WTC11 (cell line): ENCODE measurements at regions not wholly inside any gene's neighbourhood (a gene's known extent, or its start where the extent isn't known, plus 50 kb on each side); places are given as distances from the start of the nearest gene placed in this dataset.

ENCODE experiments used
- ATAC-seq: fragments of 200-7000 bp; cut with Tn5 transposase; 2 replicates; pipeline ENCODE4 v1.10.0; 2021; ENCODE audit warnings: mild to moderate bottlenecking, moderate library complexity
- CTCF ChIA-PET: fragments of 300-600 bp; sonication (Branson Sonifier 250); formaldehyde crosslinking; loops from one replicate; lab custom pipeline; 2021; ENCODE audit warnings: antibody characterized with exemption; lab: Charles Lee
- POLR2A ChIA-PET: fragments of 350-600 bp; sonication (Branson Sonifier 250); formaldehyde crosslinking; loops from one replicate; lab custom pipeline; 2021; ENCODE audit warnings: antibody characterized with exemption; lab: Charles Lee
- DNase-seq: peaks from one replicate; pipeline ENCODE4 v3.0.0; 2021; ENCODE audit warnings: low spot score
- H3K27ac Mint-ChIP-seq: 2 replicates; pipeline ENCODE4 v1.8.0; 2021; ENCODE audit warnings: mixed read lengths
- H3K27me3 Mint-ChIP-seq: 2 replicates; pipeline ENCODE4 v1.8.0; 2021; ENCODE audit warnings: low read depth, mild to moderate bottlenecking, moderate library complexity, mixed read lengths
- H3K36me3 Mint-ChIP-seq: 2 replicates; pipeline ENCODE4 v1.8.0; 2021; ENCODE audit warnings: mixed read lengths
- H3K4me1 Mint-ChIP-seq: 2 replicates; pipeline ENCODE4 v1.8.0; 2022; ENCODE audit warnings: mixed read lengths
- H3K4me3 Mint-ChIP-seq: 2 replicates; pipeline ENCODE4 v1.8.0; 2021; ENCODE audit warnings: mild to moderate bottlenecking, moderate library complexity, mixed read lengths
- H3K9me3 Mint-ChIP-seq: 2 replicates; pipeline ENCODE4 v1.8.0; 2021; ENCODE audit warnings: mixed read lengths
- AR ChIP-seq: fragments of 250-450 bp; sonication (Bioruptor Pico); IDR thresholded peaks from 2 replicates; pipeline ENCODE4 v1.9.0; 2021; ENCODE audit warnings: mild to moderate bottlenecking
- ATF2 ChIP-seq: sonication (generic); formaldehyde crosslinking; IDR thresholded peaks from 2 replicates; pipeline ENCODE4 v1.8.1; 2022; ENCODE audit warnings: low read depth, missing genetic modification reagents, borderline replicate concordance
- E2F5 ChIP-seq: sonication (generic); formaldehyde crosslinking; IDR thresholded peaks from 2 replicates; pipeline ENCODE4 v1.8.1; 2022; ENCODE audit warnings: mild to moderate bottlenecking, moderate library complexity, missing genetic modification reagents
- ELF4 ChIP-seq: sonication (generic); formaldehyde crosslinking; IDR thresholded peaks from 2 replicates; pipeline ENCODE4 v1.8.1; 2022; ENCODE audit warnings: low read depth, mild to moderate bottlenecking, moderate library complexity, missing genetic modification reagents
- EMX1 ChIP-seq: fragments of 250-450 bp; sonication (Bioruptor Pico); IDR thresholded peaks from 2 replicates; pipeline ENCODE4 v1.8.0; 2021; ENCODE audit warnings: mild to moderate bottlenecking
- ERG ChIP-seq: fragments of 250-450 bp; sonication (Bioruptor Pico); IDR thresholded peaks from 2 replicates; pipeline ENCODE4 v1.8.0; 2021; ENCODE audit warnings: mild to moderate bottlenecking
- FOXP1 ChIP-seq: sonication (generic); formaldehyde crosslinking; IDR thresholded peaks from 2 replicates; pipeline ENCODE4 v1.8.0; 2022; ENCODE audit warnings: missing genetic modification reagents, mild to moderate bottlenecking, moderate library complexity, borderline replicate concordance
- JUN ChIP-seq: sonication (generic); formaldehyde crosslinking; IDR thresholded peaks from 2 replicates; pipeline ENCODE4 v1.8.0; 2023; ENCODE audit warnings: mild to moderate bottlenecking, missing genetic modification reagents
- MXD4 ChIP-seq: fragments of 250-450 bp; sonication (Bioruptor Pico); IDR thresholded peaks from 2 replicates; pipeline ENCODE4 v1.8.0; 2021; ENCODE audit warnings: mild to moderate bottlenecking, moderate library complexity, borderline replicate concordance
- NR3C1 ChIP-seq: sonication (generic); formaldehyde crosslinking; conservative IDR thresholded peaks from 2 replicates; pipeline ENCODE4 v1.8.1; 2023; ENCODE audit warnings: low read depth, mild to moderate bottlenecking, missing genetic modification reagents
- RELA ChIP-seq: sonication (generic); formaldehyde crosslinking; IDR thresholded peaks from 2 replicates; pipeline ENCODE4 v1.8.1; 2022; ENCODE audit warnings: missing genetic modification reagents, mild to moderate bottlenecking, borderline replicate concordance
- TEAD4 ChIP-seq: sonication (generic); formaldehyde crosslinking; IDR thresholded peaks from 2 replicates; pipeline ENCODE4 v1.8.0; 2022; ENCODE audit warnings: mild to moderate bottlenecking, missing genetic modification reagents
- USF2 ChIP-seq: sonication (generic); formaldehyde crosslinking; IDR thresholded peaks from 2 replicates; pipeline ENCODE4 v1.8.1; 2023; ENCODE audit warnings: mild to moderate bottlenecking, missing genetic modification reagents, moderate library complexity
- ZBTB21 ChIP-seq: sonication (generic); formaldehyde crosslinking; IDR thresholded peaks from 2 replicates; pipeline ENCODE4 v1.8.1; 2023; ENCODE audit warnings: mild to moderate bottlenecking, missing genetic modification reagents, borderline replicate concordance
- ZNF121 ChIP-seq: sonication (generic); formaldehyde crosslinking; IDR thresholded peaks from 2 replicates; pipeline ENCODE4 v1.8.0; 2023; ENCODE audit warnings: missing genetic modification reagents
- ZNF423 ChIP-seq: fragments of 250-450 bp; sonication (Bioruptor Pico); IDR thresholded peaks from 2 replicates; pipeline ENCODE4 v2.1.2; 2022; ENCODE audit warnings: mild to moderate bottlenecking, moderate library complexity
- TF ChIP-seq, protein P1 (sequence below): sonication (generic); formaldehyde crosslinking; IDR thresholded peaks from 2 replicates; pipeline ENCODE4 v1.8.1; 2023; ENCODE audit warnings: mild to moderate bottlenecking, missing genetic modification reagents
- TF ChIP-seq, protein P2 (sequence below): sonication (generic); formaldehyde crosslinking; IDR thresholded peaks from 2 replicates; pipeline ENCODE4 v1.8.0; 2023; ENCODE audit warnings: missing genetic modification reagents

DNA sequence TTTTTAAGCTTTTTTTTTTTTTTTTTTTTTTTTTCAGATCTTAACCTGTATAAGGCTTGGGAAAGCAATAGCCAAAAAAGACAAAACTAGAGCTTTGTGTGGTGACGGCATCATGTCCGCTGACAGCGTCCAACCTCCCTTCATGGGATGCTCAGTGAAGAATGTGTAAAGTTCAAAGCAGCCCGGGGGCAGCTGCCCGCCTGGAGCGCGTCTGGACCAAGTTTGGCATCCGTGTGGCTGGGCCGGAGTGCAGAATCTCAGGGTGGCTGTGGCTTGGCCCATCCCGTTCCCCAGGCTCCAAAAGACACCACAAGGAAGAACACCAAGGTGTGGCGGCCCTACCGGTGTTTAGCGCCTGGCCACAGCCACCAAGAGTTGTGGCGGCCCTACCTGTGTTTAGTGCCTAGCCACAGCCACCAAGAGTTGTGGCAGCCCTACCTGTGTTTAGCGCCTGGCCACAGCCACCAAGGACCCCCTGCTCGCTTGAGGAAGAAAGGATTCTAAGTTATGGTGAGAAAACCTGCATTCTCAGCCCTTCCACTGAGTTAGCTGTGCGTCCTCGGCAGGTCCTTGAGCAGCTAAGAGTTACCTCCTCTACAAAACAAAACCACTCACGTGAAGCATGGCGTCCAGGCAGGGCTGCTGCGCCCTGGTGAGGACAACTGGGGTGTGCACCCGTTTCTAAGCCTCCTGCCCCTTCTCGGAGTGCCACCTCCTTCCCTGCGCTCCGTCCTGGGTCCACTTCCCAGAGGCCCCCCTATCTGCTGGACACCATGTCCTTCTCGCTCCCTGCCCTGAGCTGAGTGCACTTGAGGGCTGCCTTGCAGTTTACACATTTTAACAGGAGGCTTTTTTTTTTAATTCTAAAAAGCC, 103.6 kb upstream of the SALL3 start:
- DNase-seq (no peak), ATAC-seq (no peak)
- Mint-ChIP-seq H3K36me3 (peaks cover 12% of the 10 kb centered on the region), H3K27ac (no peak overlapping the region), H3K27me3 (peaks cover 11% of the 10 kb centered on the region), H3K9me3 (peaks cover 13% of the 10 kb centered on the region), H3K4me1 (peaks cover 9% of the 10 kb centered on the region), H3K4me3 (no peak overlapping the region)
- TF ChIP-seq, protein P1, sequence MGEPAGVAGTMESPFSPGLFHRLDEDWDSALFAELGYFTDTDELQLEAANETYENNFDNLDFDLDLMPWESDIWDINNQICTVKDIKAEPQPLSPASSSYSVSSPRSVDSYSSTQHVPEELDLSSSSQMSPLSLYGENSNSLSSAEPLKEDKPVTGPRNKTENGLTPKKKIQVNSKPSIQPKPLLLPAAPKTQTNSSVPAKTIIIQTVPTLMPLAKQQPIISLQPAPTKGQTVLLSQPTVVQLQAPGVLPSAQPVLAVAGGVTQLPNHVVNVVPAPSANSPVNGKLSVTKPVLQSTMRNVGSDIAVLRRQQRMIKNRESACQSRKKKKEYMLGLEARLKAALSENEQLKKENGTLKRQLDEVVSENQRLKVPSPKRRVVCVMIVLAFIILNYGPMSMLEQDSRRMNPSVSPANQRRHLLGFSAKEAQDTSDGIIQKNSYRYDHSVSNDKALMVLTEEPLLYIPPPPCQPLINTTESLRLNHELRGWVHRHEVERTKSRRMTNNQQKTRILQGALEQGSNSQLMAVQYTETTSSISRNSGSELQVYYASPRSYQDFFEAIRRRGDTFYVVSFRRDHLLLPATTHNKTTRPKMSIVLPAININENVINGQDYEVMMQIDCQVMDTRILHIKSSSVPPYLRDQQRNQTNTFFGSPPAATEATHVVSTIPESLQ (CRISPR knock-in tag): no peak
- TF ChIP-seq ZNF423 (CRISPR knock-in tag): no peak
- TF ChIP-seq FOXP1 (CRISPR knock-in tag): no peak
- no peak for TF ChIP-seq NR3C1 (CRISPR knock-in tag)
- TF ChIP-seq RELA (CRISPR knock-in tag): no peak
- no peak for TF ChIP-seq EMX1 (CRISPR knock-in tag)
- TF ChIP-seq ZBTB21 (CRISPR knock-in tag): no peak
- no peak for TF ChIP-seq USF2 (CRISPR knock-in tag)
- no peak for TF ChIP-seq ZNF121 (CRISPR knock-in tag)
- TF ChIP-seq MXD4: no peak
- TF ChIP-seq ATF2: no peak
- TF ChIP-seq AR (CRISPR knock-in tag): no peak
- TF ChIP-seq, protein P2, sequence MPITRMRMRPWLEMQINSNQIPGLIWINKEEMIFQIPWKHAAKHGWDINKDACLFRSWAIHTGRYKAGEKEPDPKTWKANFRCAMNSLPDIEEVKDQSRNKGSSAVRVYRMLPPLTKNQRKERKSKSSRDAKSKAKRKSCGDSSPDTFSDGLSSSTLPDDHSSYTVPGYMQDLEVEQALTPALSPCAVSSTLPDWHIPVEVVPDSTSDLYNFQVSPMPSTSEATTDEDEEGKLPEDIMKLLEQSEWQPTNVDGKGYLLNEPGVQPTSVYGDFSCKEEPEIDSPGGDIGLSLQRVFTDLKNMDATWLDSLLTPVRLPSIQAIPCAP (CRISPR knock-in tag): no peak
- TF ChIP-seq JUN (CRISPR knock-in tag): no peak
- TF ChIP-seq TEAD4: no peak
- no peak for TF ChIP-seq ELF4 (CRISPR knock-in tag)
- TF ChIP-seq ERG: no peak
- TF ChIP-seq E2F5 (CRISPR knock-in tag): no peak
- CTCF ChIA-PET: interaction anchor here (0.6 to 2.3 kb wide), 20 partner anchors 9 to 370 kb away, joined by 3 to 14 read pairs (median 5); no protein-coding TSS in a partner anchor
- POLR2A ChIA-PET: interaction anchor here (0.6 to 0.7 kb wide), 2 partner anchors 96 to 128 kb away, joined by 3 read pairs; no protein-coding TSS in a partner anchor
